Fibroblast of upper back skin (primary cell): ENCODE measurements at regions not wholly inside any gene's neighbourhood (a gene's known extent, or its start where the extent isn't known, plus 50 kb on each side); places are given as distances from the start of the nearest gene placed in this dataset.
"Not testable (repeated sequence)": the region's sequence is repeated elsewhere in the genome, so short reads cannot be mapped to it uniquely, and the experiment has no call there.

Source experiments
- DNase-seq: peaks from one replicate; pipeline ENCODE4 v3.0.0-alpha.2; 2013

GRCh38 chr16:76818606-76819181 lies 372.3 kb upstream of the MON1B start:
- peak; percentile 63 for DNase-seq

GRCh38 chr16:76819226-76819916 lies 371.6 kb upstream of the MON1B start:
- no peak for DNase-seq

- no peak for DNase-seq
These were observed 366.8 kb upstream of the MON1B start for GRCh38 chr16:76824221-76824620.

DNA sequence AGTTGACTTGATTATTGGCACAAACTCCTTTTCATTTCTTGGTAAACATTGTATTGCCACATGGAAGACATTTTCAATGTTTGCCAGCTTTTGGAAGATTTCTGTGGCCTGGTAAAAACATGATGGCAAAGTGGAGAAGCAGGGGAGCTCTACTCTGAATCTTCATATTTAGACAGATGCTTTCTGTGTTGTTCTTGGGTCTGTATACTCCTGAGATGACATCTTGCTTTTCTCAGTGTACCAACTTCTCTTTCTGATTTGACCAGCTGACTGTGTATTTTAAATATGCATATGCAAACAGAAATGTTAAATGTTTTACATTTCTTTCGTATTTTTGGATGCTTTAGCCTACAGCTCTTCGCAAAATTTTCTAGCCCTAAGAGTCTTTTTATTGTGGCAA lies 366.2 kb upstream of the MON1B start:
- DNase-seq, result no peak

DNA sequence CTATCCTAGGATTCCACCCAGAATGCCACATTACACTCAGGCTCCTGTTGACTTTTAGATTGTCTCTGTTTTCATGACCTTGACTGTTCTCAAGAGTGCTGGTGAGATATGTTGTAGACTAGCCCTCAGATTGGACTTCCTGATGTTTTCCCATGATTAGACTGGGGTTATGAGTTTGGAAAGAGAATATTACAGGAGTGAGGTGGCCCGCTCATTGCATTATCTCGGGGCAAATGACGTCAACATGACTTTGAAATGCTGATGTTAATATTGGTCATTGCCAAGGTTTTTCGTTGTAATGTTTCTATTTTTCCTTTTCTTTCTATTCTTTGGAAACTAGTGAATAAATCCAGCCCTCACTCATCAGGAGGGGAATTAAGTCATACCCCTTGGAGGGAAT lies 355.7 kb upstream of the MON1B start:
- DNase-seq, result peak; percentile 15

GRCh38 chr16:76835779-76836300 lies 355.1 kb upstream of the MON1B start:
- no peak for DNase-seq

DNA sequence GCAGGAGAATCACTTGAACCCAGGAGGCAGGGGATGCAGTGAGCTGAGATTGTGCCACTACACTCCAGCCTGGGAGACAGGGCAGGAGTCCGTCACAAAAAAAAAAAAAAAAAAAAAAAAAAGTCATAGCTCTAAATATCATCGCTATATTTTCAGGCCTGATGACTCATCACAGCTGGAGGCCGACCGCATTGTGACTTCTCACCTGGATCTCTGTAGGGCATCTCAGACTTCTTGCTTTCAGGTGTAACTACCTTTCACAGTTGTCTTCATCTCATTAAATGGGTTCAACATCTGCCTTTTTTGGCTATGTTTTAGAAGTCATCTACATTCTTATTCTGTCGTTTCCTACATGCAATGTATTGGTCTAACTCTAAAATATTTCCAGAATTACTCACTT lies 353.1 kb upstream of the MON1B start:
- no peak for DNase-seq

GRCh38 chr16:76854234-76854633 lies 336.8 kb upstream of the MON1B start:
- no peak for DNase-seq

DNA sequence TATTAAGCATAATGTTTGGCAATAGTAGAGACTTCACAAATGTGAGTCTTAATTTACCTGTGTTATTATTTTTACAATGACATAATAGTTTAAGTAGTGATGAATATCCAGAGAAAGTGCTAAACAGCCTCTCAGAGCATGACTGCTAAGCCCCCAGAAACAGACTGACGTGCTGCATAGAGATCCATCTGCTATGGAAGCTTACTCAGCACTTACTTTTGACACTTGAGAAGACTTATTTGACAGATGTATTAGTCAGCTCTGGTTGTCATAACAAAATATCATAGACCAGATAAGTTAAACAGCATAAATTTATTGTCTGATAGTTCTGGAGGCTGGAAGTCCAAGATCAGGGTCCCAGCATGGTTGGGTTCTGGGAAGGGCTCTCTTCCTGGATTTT lies 334.9 kb upstream of the MON1B start:
- DNase-seq, result no peak

DNA sequence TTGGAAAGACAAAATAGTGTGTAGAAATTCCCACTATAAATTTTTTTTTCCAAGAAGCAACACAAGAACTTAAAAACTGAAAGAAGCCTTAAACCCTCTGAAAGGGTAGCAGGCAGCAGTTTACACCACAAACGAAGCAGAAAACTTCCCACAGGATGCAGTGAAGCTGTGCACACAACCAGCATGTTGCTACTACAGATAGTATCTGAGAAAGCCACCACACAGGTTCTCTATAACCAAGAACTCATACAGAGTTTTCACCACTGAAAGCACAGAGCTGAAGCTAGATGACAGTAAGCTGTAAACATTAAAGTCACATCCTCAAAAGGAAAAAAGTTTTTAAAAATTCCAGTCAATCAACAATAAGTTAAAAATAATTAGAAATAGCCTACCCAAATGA lies 333.6 kb upstream of the MON1B start:
- no peak for DNase-seq

GRCh38 chr16:76862901-76863300 lies 328.1 kb upstream of the MON1B start:
- DNase-seq, result no peak

- DNase-seq, result no peak
These were observed 324.0 kb upstream of the MON1B start for GRCh38 chr16:76866994-76867393.

DNA sequence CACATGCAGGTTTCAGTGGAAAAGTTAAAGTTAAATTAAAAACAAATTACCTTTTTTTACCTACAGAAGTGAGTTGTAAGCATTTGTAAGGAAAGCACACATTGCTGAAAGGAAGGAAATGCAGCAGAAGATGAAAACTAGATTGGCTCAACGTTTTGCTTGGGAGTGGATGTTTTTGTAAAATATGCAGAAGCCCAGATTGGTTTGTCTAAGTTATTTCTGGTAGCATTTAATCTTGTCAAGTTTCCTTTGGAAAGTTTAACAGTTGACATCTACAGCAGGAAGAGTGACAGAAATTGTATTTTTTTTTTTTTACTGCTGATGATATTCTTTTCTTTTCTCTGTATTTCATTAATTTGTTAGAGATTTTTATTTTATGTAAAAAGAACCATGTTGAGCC lies 315.1 kb upstream of the MON1B start:
- no peak for DNase-seq

GRCh38 chr16:76879420-76879819 lies 311.6 kb upstream of the MON1B start:
- no peak for DNase-seq

DNA sequence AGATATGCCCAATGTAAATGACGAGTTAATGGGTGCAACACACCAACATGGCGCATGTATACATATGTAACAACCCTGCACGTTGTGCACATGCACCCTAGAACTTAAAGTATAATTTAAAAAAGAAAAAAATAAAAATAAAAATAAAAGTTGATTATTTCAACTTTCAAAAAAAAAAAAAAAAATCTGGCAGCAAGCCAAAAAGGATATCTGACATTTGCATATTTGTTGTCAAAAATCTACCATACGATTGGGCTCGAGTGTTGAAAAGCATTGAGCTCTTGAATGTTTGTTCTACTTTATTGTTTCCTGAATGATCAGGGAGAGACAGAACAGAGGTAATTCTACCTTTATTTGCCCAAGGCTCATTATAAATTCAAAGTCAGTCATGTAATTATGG lies 310.5 kb upstream of the MON1B start:
- DNase-seq, result not testable (repeated sequence)

GRCh38 chr16:76882105-76882504 lies 308.9 kb upstream of the MON1B start:
- no peak for DNase-seq

DNA sequence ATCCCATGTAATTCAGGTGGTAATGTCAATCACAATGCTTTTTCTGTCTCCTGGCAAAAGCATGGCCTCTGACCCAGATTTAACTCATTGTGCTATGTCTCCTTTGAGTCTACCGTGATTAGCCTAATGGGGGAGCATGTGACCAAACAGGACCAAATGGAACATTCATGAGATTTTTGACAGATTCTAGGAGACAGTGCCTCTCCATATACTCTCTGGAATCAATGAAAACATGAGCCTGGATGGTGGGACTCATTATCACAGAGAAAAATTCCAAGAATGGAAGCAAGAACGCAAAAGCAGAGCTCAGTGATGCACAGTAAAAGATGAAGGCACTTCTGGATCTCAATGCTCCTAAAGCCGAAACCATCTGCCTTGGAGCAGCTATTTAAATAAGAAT lies 307.9 kb upstream of the MON1B start:
- DNase-seq, result no peak

DNA sequence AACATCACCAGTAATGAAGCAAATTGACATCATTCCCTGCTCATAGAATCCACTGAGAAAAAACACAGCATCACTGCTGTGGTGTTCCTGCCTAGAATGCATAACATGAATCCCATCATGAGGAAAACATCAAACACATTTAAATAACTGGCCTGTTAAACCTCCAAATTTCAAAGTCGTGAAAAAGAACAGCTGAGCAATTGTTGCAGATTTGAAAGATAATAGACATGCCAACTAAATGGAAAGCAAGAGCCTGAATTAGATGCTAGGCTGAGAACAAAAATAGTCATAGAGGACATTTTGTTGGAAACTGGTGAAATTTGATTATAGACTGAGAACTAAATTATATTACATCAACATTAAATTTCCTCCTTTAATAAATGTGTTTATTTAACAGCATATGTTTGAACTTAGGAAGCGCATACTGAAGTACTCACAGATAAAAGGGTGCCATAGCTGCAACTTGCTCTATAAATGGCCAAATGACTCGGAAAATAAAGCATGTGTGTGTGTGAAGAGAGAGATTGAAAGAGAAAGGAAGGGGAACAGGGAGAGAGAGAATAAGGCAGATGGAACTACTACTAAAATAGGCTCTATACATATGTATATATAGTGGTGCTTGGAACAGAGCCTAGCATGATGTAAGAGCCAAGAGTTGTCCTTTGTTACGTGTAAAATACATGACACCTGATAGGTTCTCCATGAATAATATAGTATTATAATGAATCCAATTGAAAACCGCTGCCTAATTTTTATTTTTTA lies 305.0 kb upstream of the MON1B start:
- DNase-seq, result no peak

DNA sequence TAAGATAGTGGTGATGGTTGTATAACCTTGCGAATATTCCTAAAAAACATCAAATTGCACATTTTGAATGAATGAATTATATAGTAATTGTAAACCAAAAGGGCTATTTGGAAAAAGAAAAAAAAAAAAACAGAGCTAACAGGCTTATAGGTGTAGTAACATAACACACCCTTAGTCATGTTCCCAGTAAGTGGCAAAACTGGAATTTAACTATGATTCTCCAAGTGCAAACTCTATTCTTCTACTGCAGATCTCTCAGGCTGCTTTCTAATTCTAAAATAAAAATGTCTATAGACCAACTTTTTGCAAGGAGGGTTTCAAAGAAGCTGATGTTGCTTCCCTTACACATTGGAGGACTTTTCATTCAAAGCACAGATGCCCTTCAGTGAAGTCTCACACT lies 293.2 kb upstream of the MON1B start:
- no peak for DNase-seq

- DNase-seq, result no peak
These were observed 291.2 kb upstream of the MON1B start for GRCh38 chr16:76899767-76900166.

- no peak for DNase-seq
These were observed 290.4 kb upstream of the MON1B start for GRCh38 chr16:76900285-76901263.

DNA sequence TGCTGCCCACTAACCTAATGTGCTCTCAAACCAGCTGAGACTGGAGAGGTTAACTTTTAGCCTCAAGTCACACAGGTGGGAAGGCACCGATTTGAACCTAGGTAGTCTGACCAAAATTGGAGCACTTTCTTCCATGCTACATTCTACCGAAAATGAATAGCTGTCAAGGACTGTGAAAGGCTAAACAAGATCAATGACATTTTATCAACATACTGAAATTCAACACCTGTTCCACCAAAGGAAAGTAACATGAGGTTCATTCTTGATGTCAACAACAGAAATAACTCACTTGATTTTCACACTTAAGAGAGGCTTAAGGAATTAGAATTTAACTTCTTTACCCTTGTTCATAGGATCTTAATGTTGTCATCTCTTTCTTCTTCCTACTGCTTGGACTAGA lies 284.4 kb upstream of the MON1B start:
- no peak for DNase-seq

DNA sequence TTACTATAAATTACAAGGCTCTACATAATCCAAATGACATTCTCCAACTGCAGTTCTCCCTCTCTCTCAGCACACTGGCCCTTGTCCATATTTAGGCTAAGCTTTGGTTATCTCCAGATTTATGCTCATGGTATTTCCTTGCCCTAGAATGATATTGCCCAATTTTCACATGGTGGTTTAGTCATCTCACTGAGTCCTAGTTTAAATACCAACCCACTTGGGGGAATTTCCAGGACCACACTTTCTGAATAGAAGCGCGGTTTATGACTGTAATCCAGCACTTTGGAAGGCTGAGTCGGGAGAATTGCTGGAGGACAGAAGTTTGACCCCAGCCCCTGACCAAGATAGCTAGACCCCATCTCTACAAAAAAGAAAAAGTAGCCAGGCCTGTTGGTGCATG lies 280.1 kb upstream of the MON1B start:
- peak; percentile 70 for DNase-seq
